ENCODE measurements at regions not wholly inside any gene's neighbourhood (a gene's known extent, or its start where the extent isn't known, plus 50 kb on each side); places are given as distances from the start of the nearest gene placed in this dataset.

DNA sequence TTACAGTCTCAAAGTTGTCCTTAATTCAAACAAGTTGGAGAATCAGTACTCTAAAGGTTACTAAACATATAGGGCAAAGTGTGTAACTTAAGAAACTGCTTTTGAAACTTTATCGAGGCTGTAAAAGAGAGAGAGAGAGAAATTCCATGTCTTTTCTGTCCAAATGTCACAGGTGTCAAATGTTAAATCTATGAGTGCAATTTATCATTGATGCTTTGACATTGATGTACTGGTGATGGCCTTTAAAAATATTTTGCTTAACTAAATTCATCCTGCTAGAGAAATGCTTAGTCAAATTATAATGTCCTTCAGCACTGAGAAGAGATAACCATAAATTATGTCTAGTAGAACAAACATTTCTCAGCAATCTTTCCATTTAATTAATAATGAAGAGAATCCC lies 1602.1 kb upstream of the TMEFF2 start:
- H3K4me3 ChIP-seq (ENCODE audit: low read depth, low read length, poor library complexity, severe bottlenecking) = no peak overlapping the region
- no peaks in the 10 kb centered on the region for H4K20me1 ChIP-seq (ENCODE audit: insufficient read depth, low read length)
- H3K36me3 ChIP-seq (ENCODE audit: insufficient read depth, low read length) = no peaks in the 10 kb centered on the region
- H2AFZ ChIP-seq (ENCODE audit: low read length) = no peak overlapping the region
- BruUV-seq (replicated peaks) = no TSS peak
- DNase-seq (ENCODE audit: low spot score) = no peak
- H3K9me3 ChIP-seq (ENCODE audit: low read length) = no peaks in the 10 kb centered on the region
- TF ChIP-seq EZH2phosphoT487 (IDR thresholded peaks at IDR 0.05; ENCODE audit: borderline replicate concordance, low read depth, low read length) = no peak
- TF ChIP-seq, protein P1, sequence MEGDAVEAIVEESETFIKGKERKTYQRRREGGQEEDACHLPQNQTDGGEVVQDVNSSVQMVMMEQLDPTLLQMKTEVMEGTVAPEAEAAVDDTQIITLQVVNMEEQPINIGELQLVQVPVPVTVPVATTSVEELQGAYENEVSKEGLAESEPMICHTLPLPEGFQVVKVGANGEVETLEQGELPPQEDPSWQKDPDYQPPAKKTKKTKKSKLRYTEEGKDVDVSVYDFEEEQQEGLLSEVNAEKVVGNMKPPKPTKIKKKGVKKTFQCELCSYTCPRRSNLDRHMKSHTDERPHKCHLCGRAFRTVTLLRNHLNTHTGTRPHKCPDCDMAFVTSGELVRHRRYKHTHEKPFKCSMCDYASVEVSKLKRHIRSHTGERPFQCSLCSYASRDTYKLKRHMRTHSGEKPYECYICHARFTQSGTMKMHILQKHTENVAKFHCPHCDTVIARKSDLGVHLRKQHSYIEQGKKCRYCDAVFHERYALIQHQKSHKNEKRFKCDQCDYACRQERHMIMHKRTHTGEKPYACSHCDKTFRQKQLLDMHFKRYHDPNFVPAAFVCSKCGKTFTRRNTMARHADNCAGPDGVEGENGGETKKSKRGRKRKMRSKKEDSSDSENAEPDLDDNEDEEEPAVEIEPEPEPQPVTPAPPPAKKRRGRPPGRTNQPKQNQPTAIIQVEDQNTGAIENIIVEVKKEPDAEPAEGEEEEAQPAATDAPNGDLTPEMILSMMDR (conservative IDR thresholded peaks at IDR 0.05; ENCODE audit: low read length) = no peak
- no peaks in the 10 kb centered on the region for H3K79me2 ChIP-seq (ENCODE audit: insufficient read depth, low read depth, low read length)
- intact Hi-C loops (cut with micrococcal nuclease; ENCODE audit: unreplicated experiment) = no loop called here
- CTCF ChIA-PET (ENCODE audit: unreplicated experiment) = no interaction called here
- no peaks in the 10 kb centered on the region for H3K4me1 ChIP-seq (ENCODE audit: insufficient read depth, low read length, poor library complexity, severe bottlenecking)
- POLR2A ChIA-PET = no interaction called here
- H3K9me2 ChIP-seq (ENCODE audit: insufficient read depth, low read length) = no peaks in the 10 kb centered on the region
- no peak overlapping the region for H3K27ac ChIP-seq (ENCODE audit: low read depth, low read length, poor library complexity, severe bottlenecking)
- no peak overlapping the region for H3K4me2 ChIP-seq (ENCODE audit: low read length)

GRCh38 chr2:193793914-193794313 lies 1599.2 kb upstream of the TMEFF2 start:
- no peak for DNase-seq (ENCODE audit: low spot score)
- Histone ChIP-seq H2AFZ (ENCODE audit: low read length) (no peak overlapping the region), H3K4me3 (ENCODE audit: low read depth, low read length, poor library complexity, severe bottlenecking) (no peak overlapping the region), H3K79me2 (ENCODE audit: insufficient read depth, low read depth, low read length) (no peaks in the 10 kb centered on the region), H4K20me1 (ENCODE audit: insufficient read depth, low read length) (no peaks in the 10 kb centered on the region), H3K36me3 (ENCODE audit: insufficient read depth, low read length) (no peaks in the 10 kb centered on the region), H3K9me3 (ENCODE audit: low read length) (no peaks in the 10 kb centered on the region), H3K4me1 (ENCODE audit: insufficient read depth, low read length, poor library complexity, severe bottlenecking) (no peaks in the 10 kb centered on the region), H3K9me2 (ENCODE audit: insufficient read depth, low read length) (no peaks in the 10 kb centered on the region), H3K27ac (ENCODE audit: low read depth, low read length, poor library complexity, severe bottlenecking) (no peak overlapping the region), H3K4me2 (ENCODE audit: low read length) (no peak overlapping the region)
- intact Hi-C loops (cut with micrococcal nuclease; ENCODE audit: unreplicated experiment) = no loop called here
- BruUV-seq (replicated peaks) = no TSS peak
- ChIA-PET POLR2A (no interaction called here), CTCF (ENCODE audit: unreplicated experiment) (no interaction called here)
- TF ChIP-seq, protein P1 (conservative IDR thresholded peaks at IDR 0.05; ENCODE audit: low read length) = no peak
- TF ChIP-seq EZH2phosphoT487 (IDR thresholded peaks at IDR 0.05; ENCODE audit: borderline replicate concordance, low read depth, low read length) = no peak

- Histone ChIP-seq H3K4me3 (ENCODE audit: low read depth, low read length, poor library complexity, severe bottlenecking) (no peak overlapping the region), H2AFZ (ENCODE audit: low read length) (no peak overlapping the region), H3K27ac (ENCODE audit: low read depth, low read length, poor library complexity, severe bottlenecking) (no peak overlapping the region), H3K9me2 (ENCODE audit: insufficient read depth, low read length) (no peaks in the 10 kb centered on the region), H3K4me1 (ENCODE audit: insufficient read depth, low read length, poor library complexity, severe bottlenecking) (no peaks in the 10 kb centered on the region), H4K20me1 (ENCODE audit: insufficient read depth, low read length) (no peaks in the 10 kb centered on the region), H3K79me2 (ENCODE audit: insufficient read depth, low read depth, low read length) (no peaks in the 10 kb centered on the region), H3K9me3 (ENCODE audit: low read length) (no peaks in the 10 kb centered on the region), H3K4me2 (ENCODE audit: low read length) (no peak overlapping the region), H3K36me3 (ENCODE audit: insufficient read depth, low read length) (no peaks in the 10 kb centered on the region)
- BruUV-seq (replicated peaks) = no TSS peak
- DNase-seq (ENCODE audit: low spot score) = no peak
- intact Hi-C loops (cut with micrococcal nuclease; ENCODE audit: unreplicated experiment) = no loop called here
- ChIA-PET POLR2A (no interaction called here), CTCF (ENCODE audit: unreplicated experiment) (no interaction called here)
- TF ChIP-seq, protein P1 (conservative IDR thresholded peaks at IDR 0.05; ENCODE audit: low read length) = no peak
- no peak for TF ChIP-seq EZH2phosphoT487 (IDR thresholded peaks at IDR 0.05; ENCODE audit: borderline replicate concordance, low read depth, low read length)
Observed at GRCh38 chr2:193783681-193784080, 1588.9 kb upstream of the TMEFF2 start.
